ENCODE measurements at regions not wholly inside any gene's neighbourhood (a gene's known extent, or its start where the extent isn't known, plus 50 kb on each side); places are given as distances from the start of the nearest gene placed in this dataset.

- Histone ChIP-seq H3K79me2 (ENCODE audit: control insufficient read depth, low read length) (no peaks in the 10 kb centered on the region), H3K9me3 (ENCODE audit: control insufficient read depth, insufficient read depth, low read length) (no peaks in the 10 kb centered on the region), H3K4me3 (ENCODE audit: low read length) (no peak overlapping the region), H3K27me3 (ENCODE audit: control insufficient read depth, low read length) (no peaks in the 10 kb centered on the region), H3K36me3 (ENCODE audit: control insufficient read depth, low read length) (no peaks in the 10 kb centered on the region), H3K4me2 (ENCODE audit: low read length) (no peak overlapping the region), H3K4me1 (ENCODE audit: control insufficient read depth, low read length) (no peaks in the 10 kb centered on the region), H3K27ac (ENCODE audit: low read depth, low read length) (no peak overlapping the region), H3F3A (ENCODE audit: control insufficient read depth, insufficient read depth) (no peaks in the 10 kb centered on the region), H3K9me2 (replicated peaks; ENCODE audit: control insufficient read depth, low read length) (no peaks in the 10 kb centered on the region), H4K20me1 (ENCODE audit: control insufficient read depth, insufficient read depth, low read depth, low read length) (no peaks in the 10 kb centered on the region)
- no peak for TF ChIP-seq EZH2phosphoT487 (IDR thresholded peaks at IDR 0.05; ENCODE audit: borderline replicate concordance, low read length)
- TF ChIP-seq CTCF (IDR thresholded peaks at IDR 0.05; ENCODE audit: low read depth, low read length, poor library complexity, severe bottlenecking) = no peak
Observed at GRCh38 chr11:42047637-42048555, 588.4 kb upstream of the LRRC4C start.

GRCh38 chr11:42049186-42049585 is 589.7 kb upstream of the LRRC4C start:
- Histone ChIP-seq H3K4me2 (ENCODE audit: low read length) (no peak overlapping the region), H4K20me1 (ENCODE audit: control insufficient read depth, insufficient read depth, low read depth, low read length) (no peaks in the 10 kb centered on the region), H3K36me3 (ENCODE audit: control insufficient read depth, low read length) (no peaks in the 10 kb centered on the region), H3K4me1 (ENCODE audit: control insufficient read depth, low read length) (no peaks in the 10 kb centered on the region), H3F3A (ENCODE audit: control insufficient read depth, insufficient read depth) (no peaks in the 10 kb centered on the region), H3K27me3 (ENCODE audit: control insufficient read depth, low read length) (no peaks in the 10 kb centered on the region), H3K27ac (ENCODE audit: low read depth, low read length) (no peak overlapping the region), H3K9me2 (replicated peaks; ENCODE audit: control insufficient read depth, low read length) (no peaks in the 10 kb centered on the region), H3K9me3 (ENCODE audit: control insufficient read depth, insufficient read depth, low read length) (no peaks in the 10 kb centered on the region), H3K4me3 (ENCODE audit: low read length) (no peak overlapping the region), H3K79me2 (ENCODE audit: control insufficient read depth, low read length) (no peaks in the 10 kb centered on the region)
- TF ChIP-seq CTCF (IDR thresholded peaks at IDR 0.05; ENCODE audit: low read depth, low read length, poor library complexity, severe bottlenecking) (no peak), EZH2phosphoT487 (IDR thresholded peaks at IDR 0.05; ENCODE audit: borderline replicate concordance, low read length) (no peak)

- Histone ChIP-seq H3K9me2 (replicated peaks; ENCODE audit: control insufficient read depth, low read length) (no peaks in the 10 kb centered on the region), H3K36me3 (ENCODE audit: control insufficient read depth, low read length) (no peaks in the 10 kb centered on the region), H3K4me1 (ENCODE audit: control insufficient read depth, low read length) (no peaks in the 10 kb centered on the region), H3K27me3 (ENCODE audit: control insufficient read depth, low read length) (no peaks in the 10 kb centered on the region), H3F3A (ENCODE audit: control insufficient read depth, insufficient read depth) (no peaks in the 10 kb centered on the region), H3K4me2 (ENCODE audit: low read length) (no peak overlapping the region), H3K27ac (ENCODE audit: low read depth, low read length) (no peak overlapping the region), H4K20me1 (ENCODE audit: control insufficient read depth, insufficient read depth, low read depth, low read length) (no peaks in the 10 kb centered on the region), H3K9me3 (ENCODE audit: control insufficient read depth, insufficient read depth, low read length) (no peaks in the 10 kb centered on the region), H3K79me2 (ENCODE audit: control insufficient read depth, low read length) (no peaks in the 10 kb centered on the region), H3K4me3 (ENCODE audit: low read length) (no peak overlapping the region)
- TF ChIP-seq CTCF (IDR thresholded peaks at IDR 0.05; ENCODE audit: low read depth, low read length, poor library complexity, severe bottlenecking) (no peak), EZH2phosphoT487 (IDR thresholded peaks at IDR 0.05; ENCODE audit: borderline replicate concordance, low read length) (no peak)
Observed at GRCh38 chr11:42049650-42050049, 590.2 kb upstream of the LRRC4C start.

Data from DOHH2 (cell line).